ENCODE measurements at regions not wholly inside any gene's neighbourhood (a gene's known extent, or its start where the extent isn't known, plus 50 kb on each side); places are given as distances from the start of the nearest gene placed in this dataset.

DNA sequence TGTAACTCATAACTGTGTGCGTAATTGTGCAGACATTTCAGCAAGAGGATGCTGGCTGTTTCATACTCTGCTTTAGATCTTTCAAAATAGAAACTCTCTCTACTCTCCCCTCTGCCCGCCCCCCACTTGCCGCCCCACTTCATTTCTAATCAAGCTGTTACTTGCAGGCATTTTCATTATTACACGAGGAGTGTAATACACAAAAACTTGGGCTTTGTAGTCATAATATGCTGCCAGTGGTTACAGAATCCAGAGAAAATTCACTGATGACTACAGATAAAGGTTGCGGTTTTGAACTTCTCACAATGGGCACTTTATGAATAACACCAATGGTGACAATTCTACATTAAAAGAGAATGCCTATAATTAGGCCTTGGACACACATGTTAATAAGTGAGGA, 194.0 kb upstream of the POU3F2 start:
- TF ChIP-seq, protein P1, sequence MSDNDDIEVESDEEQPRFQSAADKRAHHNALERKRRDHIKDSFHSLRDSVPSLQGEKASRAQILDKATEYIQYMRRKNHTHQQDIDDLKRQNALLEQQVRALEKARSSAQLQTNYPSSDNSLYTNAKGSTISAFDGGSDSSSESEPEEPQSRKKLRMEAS (IDR thresholded peaks at IDR 0.05), result no peak
- TF ChIP-seq KDM5A (IDR thresholded peaks at IDR 0.05; ENCODE audit: low read length), result no peak
- TF ChIP-seq CREB1 (IDR thresholded peaks at IDR 0.05), result no peak
- TF ChIP-seq, protein P2, sequence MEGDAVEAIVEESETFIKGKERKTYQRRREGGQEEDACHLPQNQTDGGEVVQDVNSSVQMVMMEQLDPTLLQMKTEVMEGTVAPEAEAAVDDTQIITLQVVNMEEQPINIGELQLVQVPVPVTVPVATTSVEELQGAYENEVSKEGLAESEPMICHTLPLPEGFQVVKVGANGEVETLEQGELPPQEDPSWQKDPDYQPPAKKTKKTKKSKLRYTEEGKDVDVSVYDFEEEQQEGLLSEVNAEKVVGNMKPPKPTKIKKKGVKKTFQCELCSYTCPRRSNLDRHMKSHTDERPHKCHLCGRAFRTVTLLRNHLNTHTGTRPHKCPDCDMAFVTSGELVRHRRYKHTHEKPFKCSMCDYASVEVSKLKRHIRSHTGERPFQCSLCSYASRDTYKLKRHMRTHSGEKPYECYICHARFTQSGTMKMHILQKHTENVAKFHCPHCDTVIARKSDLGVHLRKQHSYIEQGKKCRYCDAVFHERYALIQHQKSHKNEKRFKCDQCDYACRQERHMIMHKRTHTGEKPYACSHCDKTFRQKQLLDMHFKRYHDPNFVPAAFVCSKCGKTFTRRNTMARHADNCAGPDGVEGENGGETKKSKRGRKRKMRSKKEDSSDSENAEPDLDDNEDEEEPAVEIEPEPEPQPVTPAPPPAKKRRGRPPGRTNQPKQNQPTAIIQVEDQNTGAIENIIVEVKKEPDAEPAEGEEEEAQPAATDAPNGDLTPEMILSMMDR (IDR thresholded peaks at IDR 0.05; ENCODE audit: control extremely low read depth in 1 of 3, insufficient read depth in 1 of 3, low read depth in 1 of 3, low read length in 3 of 3), result no peak
- TF ChIP-seq SP4 (IDR thresholded peaks at IDR 0.05; ENCODE audit: low read length), result no peak
- no peak for TF ChIP-seq JUND (IDR thresholded peaks at IDR 0.05; ENCODE audit: low read length)
- TF ChIP-seq POLR2AphosphoS5 (IDR thresholded peaks at IDR 0.05; ENCODE audit: low read depth, low read length), result no peak
